Astrocyte (in vitro differentiated cells and primary cell): ENCODE measurements at regions not wholly inside any gene's neighbourhood (a gene's known extent, or its start where the extent isn't known, plus 50 kb on each side); places are given as distances from the start of the nearest gene placed in this dataset.

Experiments used
- EZH2 ChIP-seq: IDR thresholded peaks from 2 replicates; pipeline ENCODE4 v1.6.1; 2012; ENCODE audit warnings: mild to moderate bottlenecking, low read length, inconsistent platforms; ENCODE audit not compliant: insufficient read depth
- TF ChIP-seq, protein P1 (sequence below): IDR thresholded peaks from 2 replicates; pipeline ENCODE4 v1.5.1; 2011; ENCODE audit warnings: low read depth, mild to moderate bottlenecking, inconsistent platforms, low read length, moderate library complexity; ENCODE audit not compliant: insufficient read depth

- TF ChIP-seq, protein P1, sequence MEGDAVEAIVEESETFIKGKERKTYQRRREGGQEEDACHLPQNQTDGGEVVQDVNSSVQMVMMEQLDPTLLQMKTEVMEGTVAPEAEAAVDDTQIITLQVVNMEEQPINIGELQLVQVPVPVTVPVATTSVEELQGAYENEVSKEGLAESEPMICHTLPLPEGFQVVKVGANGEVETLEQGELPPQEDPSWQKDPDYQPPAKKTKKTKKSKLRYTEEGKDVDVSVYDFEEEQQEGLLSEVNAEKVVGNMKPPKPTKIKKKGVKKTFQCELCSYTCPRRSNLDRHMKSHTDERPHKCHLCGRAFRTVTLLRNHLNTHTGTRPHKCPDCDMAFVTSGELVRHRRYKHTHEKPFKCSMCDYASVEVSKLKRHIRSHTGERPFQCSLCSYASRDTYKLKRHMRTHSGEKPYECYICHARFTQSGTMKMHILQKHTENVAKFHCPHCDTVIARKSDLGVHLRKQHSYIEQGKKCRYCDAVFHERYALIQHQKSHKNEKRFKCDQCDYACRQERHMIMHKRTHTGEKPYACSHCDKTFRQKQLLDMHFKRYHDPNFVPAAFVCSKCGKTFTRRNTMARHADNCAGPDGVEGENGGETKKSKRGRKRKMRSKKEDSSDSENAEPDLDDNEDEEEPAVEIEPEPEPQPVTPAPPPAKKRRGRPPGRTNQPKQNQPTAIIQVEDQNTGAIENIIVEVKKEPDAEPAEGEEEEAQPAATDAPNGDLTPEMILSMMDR: no peak
- no peak for TF ChIP-seq EZH2
These were observed 94.0 kb upstream of the TBL1X start for GRCh38 chrX:9370893-9371292.
